Breast epithelium (tissue), 4 donors: ENCODE measurements at regions not wholly inside any gene's neighbourhood (a gene's known extent, or its start where the extent isn't known, plus 50 kb on each side); places are given as distances from the start of the nearest gene placed in this dataset.

ENCODE experiments used
- DNase-seq, 2 donors: peaks; one replicate each; pipeline ENCODE4 v3.0.0-alpha.2; 2019; ENCODE audit warnings: low spot score in 2 of 2
- H3K27ac ChIP-seq, 2 donors: fragments of 200-600 bp; sonication (generic) in 1 of 2; one replicate each; pipeline ENCODE4 v1.5.1; 2016 to 2019; ENCODE audit warnings: mild to moderate bottlenecking in 1 of 2
- H3K27me3 ChIP-seq, 2 donors: fragments of 200-600 bp; sonication (generic) in 1 of 2; one replicate each; pipeline versions ENCODE4 v1.5.1 to v1.6.0; 2017 to 2019; ENCODE audit warnings: control low read depth in 1 of 2, mild to moderate bottlenecking in 1 of 2
- H3K36me3 ChIP-seq: fragments of 200-600 bp; one replicate; pipeline ENCODE4 v1.5.1; 2019
- H3K4me1 ChIP-seq, 2 donors: fragments of 200-600 bp; sonication (generic); one replicate each; pipeline ENCODE4 v1.5.1; 2016 to 2019; ENCODE audit warnings: control low read depth in 1 of 2
- H3K4me3 ChIP-seq, 3 donors: fragments of 200-600 bp; sonication (generic); 1 replicate in 2 of 3; 2 replicates in 1 of 3; pipeline ENCODE4 v1.5.1; 2016 to 2019; ENCODE audit warnings: mild to moderate bottlenecking in 3 of 3, moderate library complexity in 2 of 3
- H3K9me3 ChIP-seq, 2 donors: fragments of 200-600 bp; sonication (generic) in 1 of 2; one replicate each; pipeline ENCODE4 v1.5.1; 2016 to 2019; ENCODE audit warnings: control low read depth in 1 of 2
- CTCF ChIP-seq, 3 donors: fragments of 450-650 bp; IDR thresholded peaks; one replicate each; pipeline ENCODE4 v1.5.1; 2016 to 2017; ENCODE audit warnings: antibody characterized with exemption in 3 of 3, mild to moderate bottlenecking in 3 of 3, moderate library complexity in 3 of 3
- POLR2A ChIP-seq: fragments of 450-650 bp; IDR thresholded peaks from one replicate; pipeline ENCODE4 v1.6.1; 2016; ENCODE audit warnings: antibody characterized with exemption, mild to moderate bottlenecking, moderate library complexity
- POLR2AphosphoS5 ChIP-seq, 3 donors: sonication (generic); formaldehyde crosslinking; IDR thresholded peaks; one replicate each; pipeline ENCODE4 v1.6.1; 2017; ENCODE audit warnings: antibody characterized with exemption in 3 of 3
- intact Hi-C: fragments of 100-400 bp; cut with DNase I; formaldehyde crosslinking; loops from one replicate; pipeline ENCODE4 v1.15.1; 2023; ENCODE audit warnings: low total_unique reads

- intact Hi-C loops: no loop called here
- no peaks in the 10 kb centered on the region for H3K4me1 ChIP-seq
- H3K36me3 ChIP-seq: no peaks in the 10 kb centered on the region
- no peaks in the 10 kb centered on the region for H3K27me3 ChIP-seq
- no peak for TF ChIP-seq POLR2AphosphoS5 (IDR thresholded peaks at IDR 0.05)
- no peak for TF ChIP-seq POLR2A
- TF ChIP-seq CTCF (IDR thresholded peaks at IDR 0.05): no peak
- no peak overlapping the region for H3K27ac ChIP-seq
- no peak for DNase-seq
- no peaks in the 10 kb centered on the region for H3K9me3 ChIP-seq
- no peak overlapping the region for H3K4me3 ChIP-seq
Observed at GRCh38 chr3:110526777-110527727, 544.6 kb upstream of the NECTIN3 start.

GRCh38 chr3:110528305-110529121 lies 543.1 kb upstream of the NECTIN3 start:
- TF ChIP-seq POLR2AphosphoS5 (IDR thresholded peaks at IDR 0.05): no peak
- no peak for TF ChIP-seq CTCF (IDR thresholded peaks at IDR 0.05)
- Histone ChIP-seq H3K27ac (no peak overlapping the region), H3K4me3 (no peak overlapping the region), H3K4me1 (no peaks in the 10 kb centered on the region), H3K9me3 (no peaks in the 10 kb centered on the region), H3K36me3 (no peaks in the 10 kb centered on the region), H3K27me3 (no peaks in the 10 kb centered on the region)
- DNase-seq: no peak
- intact Hi-C loops: no loop called here

- Histone ChIP-seq H3K9me3 (no peaks in the 10 kb centered on the region), H3K36me3 (no peaks in the 10 kb centered on the region), H3K27ac (no peak overlapping the region), H3K4me1 (no peaks in the 10 kb centered on the region), H3K4me3 (no peak overlapping the region), H3K27me3 (no peaks in the 10 kb centered on the region)
- DNase-seq: no peak
- TF ChIP-seq CTCF (IDR thresholded peaks at IDR 0.05): no peak
- no peak for TF ChIP-seq POLR2A
- no peak for TF ChIP-seq POLR2AphosphoS5 (IDR thresholded peaks at IDR 0.05)
- intact Hi-C loops: no loop called here
Observed at GRCh38 chr3:110530902-110531301, 540.7 kb upstream of the NECTIN3 start.

GRCh38 chr3:110533089-110533488 lies 538.5 kb upstream of the NECTIN3 start:
- Histone ChIP-seq H3K4me3 (no peak overlapping the region), H3K27me3 (no peaks in the 10 kb centered on the region), H3K4me1 (no peaks in the 10 kb centered on the region), H3K9me3 (no peaks in the 10 kb centered on the region), H3K36me3 (no peaks in the 10 kb centered on the region), H3K27ac (no peak overlapping the region)
- intact Hi-C loops: no loop called here
- TF ChIP-seq POLR2A (no peak), POLR2AphosphoS5 (IDR thresholded peaks at IDR 0.05) (no peak), CTCF (IDR thresholded peaks at IDR 0.05) (no peak)
- no peak for DNase-seq
